Tibial artery (tissue), 4 donors: ENCODE measurements at regions not wholly inside any gene's neighbourhood (a gene's known extent, or its start where the extent isn't known, plus 50 kb on each side); places are given as distances from the start of the nearest gene placed in this dataset.

Source experiments
- DNase-seq, 2 donors: peaks; one replicate each; pipeline ENCODE4 v3.0.0-alpha.2; 2019
- H3K27ac ChIP-seq, 2 donors: fragments of 200-600 bp; sonication (generic) in 1 of 2; 1 replicate in 1 of 2; 2 replicates in 1 of 2; pipeline ENCODE4 v1.5.1; 2018 to 2019; ENCODE audit warnings: mild to moderate bottlenecking in 1 of 2
- H3K27me3 ChIP-seq, 2 donors: fragments of 200-600 bp; sonication (generic) in 1 of 2; one replicate each; pipeline versions ENCODE4 v1.5.1 to v1.6.0; 2016 to 2019
- H3K36me3 ChIP-seq, 3 donors: fragments of 200-600 bp; sonication (generic) in 2 of 3; one replicate each; pipeline ENCODE4 v1.5.1; 2016 to 2019; ENCODE audit warnings: mild to moderate bottlenecking in 2 of 3
- H3K4me1 ChIP-seq, 4 donors: fragments of 200-600 bp; sonication (generic) in 2 of 4; 1 replicate in 3 of 4; 2 replicates in 1 of 4; pipeline ENCODE4 v1.5.1; 2016 to 2019
- H3K4me3 ChIP-seq, 2 donors: fragments of 200-600 bp; sonication (generic) in 1 of 2; 1 replicate in 1 of 2; 2 replicates in 1 of 2; pipeline ENCODE4 v1.5.1; 2018 to 2019; ENCODE audit warnings: mild to moderate bottlenecking in 2 of 2
- H3K9me3 ChIP-seq, 3 donors: fragments of 200-600 bp; sonication (generic) in 1 of 3; one replicate each; pipeline ENCODE4 v1.5.1; 2016 to 2019
- intact Hi-C: fragments of 100-400 bp; cut with DNase I; formaldehyde crosslinking; loops from one replicate; pipeline ENCODE4 v1.15.0; 2023; ENCODE audit warnings: low total_unique reads
- TF ChIP-seq, protein P1 (sequence below), 2 experiments: fragments of 200-600 bp in 1 of 2; fragments of 450-650 bp in 1 of 2; IDR thresholded peaks; one replicate each; pipeline ENCODE4 v1.5.1; 2017 to 2019; ENCODE audit warnings: antibody characterized with exemption in 2 of 2, mild to moderate bottlenecking in 1 of 2, moderate library complexity in 1 of 2

DNA sequence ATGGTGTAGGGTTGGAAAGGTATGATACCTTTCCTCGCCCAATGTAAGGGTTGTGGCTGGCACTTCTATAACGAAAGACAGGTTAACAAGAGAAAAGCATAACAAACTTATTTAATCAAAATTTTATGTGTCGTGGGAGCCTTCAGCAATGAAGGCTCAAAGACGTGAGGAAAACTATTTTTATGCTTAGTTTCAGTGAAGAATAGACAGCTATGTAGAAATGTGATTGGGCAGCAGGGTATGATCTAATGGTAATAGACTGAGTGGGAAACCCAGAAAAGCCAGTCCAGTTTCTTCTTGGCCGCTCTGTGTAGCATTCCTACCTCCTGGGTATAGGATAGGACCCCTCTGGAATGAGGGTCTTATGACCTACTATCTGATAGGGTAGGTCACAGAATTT lies 464.7 kb downstream of the ADGRL2 start:
- no peaks in the 10 kb centered on the region for H3K36me3 ChIP-seq
- no peaks in the 10 kb centered on the region for H3K9me3 ChIP-seq
- no peak overlapping the region for H3K4me3 ChIP-seq
- DNase-seq = no peak
- intact Hi-C loops = no loop called here
- no peak overlapping the region for H3K27ac ChIP-seq
- peaks cover 0 to 18% (median 3%) of the 10 kb centered on the region in 4 donors for H3K4me1 ChIP-seq
- TF ChIP-seq, protein P1, sequence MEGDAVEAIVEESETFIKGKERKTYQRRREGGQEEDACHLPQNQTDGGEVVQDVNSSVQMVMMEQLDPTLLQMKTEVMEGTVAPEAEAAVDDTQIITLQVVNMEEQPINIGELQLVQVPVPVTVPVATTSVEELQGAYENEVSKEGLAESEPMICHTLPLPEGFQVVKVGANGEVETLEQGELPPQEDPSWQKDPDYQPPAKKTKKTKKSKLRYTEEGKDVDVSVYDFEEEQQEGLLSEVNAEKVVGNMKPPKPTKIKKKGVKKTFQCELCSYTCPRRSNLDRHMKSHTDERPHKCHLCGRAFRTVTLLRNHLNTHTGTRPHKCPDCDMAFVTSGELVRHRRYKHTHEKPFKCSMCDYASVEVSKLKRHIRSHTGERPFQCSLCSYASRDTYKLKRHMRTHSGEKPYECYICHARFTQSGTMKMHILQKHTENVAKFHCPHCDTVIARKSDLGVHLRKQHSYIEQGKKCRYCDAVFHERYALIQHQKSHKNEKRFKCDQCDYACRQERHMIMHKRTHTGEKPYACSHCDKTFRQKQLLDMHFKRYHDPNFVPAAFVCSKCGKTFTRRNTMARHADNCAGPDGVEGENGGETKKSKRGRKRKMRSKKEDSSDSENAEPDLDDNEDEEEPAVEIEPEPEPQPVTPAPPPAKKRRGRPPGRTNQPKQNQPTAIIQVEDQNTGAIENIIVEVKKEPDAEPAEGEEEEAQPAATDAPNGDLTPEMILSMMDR (IDR thresholded peaks at IDR 0.05) = no peak
- no peaks in the 10 kb centered on the region for H3K27me3 ChIP-seq

DNA sequence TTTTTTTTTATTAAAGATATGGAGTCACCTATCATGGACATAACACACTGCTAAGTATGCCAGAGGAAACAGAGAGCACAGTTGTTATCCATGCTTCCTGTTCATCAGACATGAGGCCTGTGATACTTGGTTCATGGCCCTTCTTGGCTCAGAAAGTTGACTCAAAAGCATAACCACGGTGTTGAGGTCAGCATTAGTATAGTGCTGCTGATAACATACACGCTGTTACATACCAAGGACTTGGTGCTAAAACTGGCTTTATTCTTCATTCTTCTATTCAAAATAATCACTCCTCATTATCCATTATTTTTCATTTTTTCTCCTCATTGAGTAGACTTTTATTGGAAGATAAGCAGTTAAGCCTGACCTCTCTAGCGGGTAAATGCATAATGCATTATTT lies 464.1 kb downstream of the ADGRL2 start:
- no peak overlapping the region for H3K4me3 ChIP-seq
- H3K27me3 ChIP-seq = no peaks in the 10 kb centered on the region
- H3K27ac ChIP-seq = no peak overlapping the region
- DNase-seq = no peak
- no peaks in the 10 kb centered on the region for H3K9me3 ChIP-seq
- TF ChIP-seq, protein P1 (IDR thresholded peaks at IDR 0.05) = no peak
- H3K4me1 ChIP-seq = peaks cover 0 to 21% (median 3%) of the 10 kb centered on the region in 4 donors
- intact Hi-C loops = no loop called here
- no peaks in the 10 kb centered on the region for H3K36me3 ChIP-seq

DNA sequence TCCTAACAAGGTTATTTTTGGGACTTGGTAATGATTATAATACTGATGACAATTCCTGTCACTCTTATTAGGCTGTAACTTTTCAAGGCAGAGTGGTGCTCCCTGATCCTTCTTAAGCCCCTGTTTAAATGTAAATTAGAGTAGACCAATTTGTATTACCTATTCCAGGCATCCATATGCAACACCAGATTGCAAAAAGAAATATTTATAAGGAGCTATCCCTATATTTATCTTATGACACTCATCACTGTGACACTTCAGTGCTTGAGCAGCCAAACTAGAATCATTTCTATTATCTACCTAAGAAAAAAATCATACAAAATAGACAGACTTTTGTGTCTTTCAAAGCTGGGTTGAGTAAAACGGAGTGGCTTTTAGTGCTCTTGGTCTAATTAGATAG lies 462.7 kb downstream of the ADGRL2 start:
- H3K9me3 ChIP-seq = no peaks in the 10 kb centered on the region
- H3K4me1 ChIP-seq = peaks cover 0 to 13% (median 0%) of the 10 kb centered on the region in 4 donors
- H3K4me3 ChIP-seq = no peak overlapping the region
- H3K27ac ChIP-seq = no peak overlapping the region
- no peaks in the 10 kb centered on the region for H3K27me3 ChIP-seq
- intact Hi-C loops = no loop called here
- TF ChIP-seq, protein P1 (IDR thresholded peaks at IDR 0.05) = no peak
- no peak for DNase-seq
- H3K36me3 ChIP-seq = no peaks in the 10 kb centered on the region

DNA sequence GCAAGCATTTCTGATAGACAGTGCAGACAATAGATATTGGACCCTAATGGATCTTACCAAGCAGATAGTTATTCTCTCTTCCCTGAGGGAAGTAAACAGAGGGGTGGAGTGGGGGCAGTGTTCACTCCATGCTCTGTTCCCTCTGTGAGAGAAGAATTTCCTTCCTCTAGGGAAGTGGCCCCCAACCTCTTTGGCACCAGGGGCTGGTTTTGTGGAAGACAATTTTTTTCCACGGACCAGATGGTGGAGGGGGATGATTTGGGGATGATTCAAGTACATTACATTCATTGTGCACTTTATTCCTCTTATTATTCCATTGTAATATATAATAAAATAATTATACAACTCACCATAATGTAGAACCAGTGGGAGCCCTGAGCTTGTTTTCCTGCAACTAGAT lies 459.9 kb downstream of the ADGRL2 start:
- TF ChIP-seq, protein P1 (IDR thresholded peaks at IDR 0.05) = no peak
- no peak overlapping the region for H3K4me3 ChIP-seq
- peaks cover 0 to 13% (median 0%) of the 10 kb centered on the region in 4 donors for H3K4me1 ChIP-seq
- H3K9me3 ChIP-seq = no peaks in the 10 kb centered on the region
- intact Hi-C loops = no loop called here
- H3K36me3 ChIP-seq = no peaks in the 10 kb centered on the region
- H3K27me3 ChIP-seq = no peaks in the 10 kb centered on the region
- DNase-seq = no peak
- no peak overlapping the region for H3K27ac ChIP-seq

DNA sequence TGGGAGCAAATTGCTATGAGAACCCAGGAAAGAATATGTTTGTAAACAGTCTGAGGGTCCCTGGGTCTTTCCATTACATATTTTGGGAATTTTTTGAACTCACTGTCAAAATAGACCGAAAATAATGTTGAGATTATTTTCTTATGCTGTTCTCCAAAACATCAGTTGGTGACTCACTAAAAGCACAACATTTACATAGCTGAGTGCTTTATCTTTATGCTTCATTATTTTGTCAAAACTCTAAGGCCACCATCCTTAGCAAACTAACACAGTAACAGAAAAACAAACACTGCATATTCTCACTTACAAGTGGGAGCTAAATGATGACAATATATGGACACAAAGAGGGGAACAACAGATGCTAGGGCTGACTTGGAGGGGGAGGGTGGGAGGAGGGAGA lies 459.3 kb downstream of the ADGRL2 start:
- intact Hi-C loops = no loop called here
- H3K4me1 ChIP-seq = peaks cover 0 to 13% (median 0%) of the 10 kb centered on the region in 4 donors

More for the DNA sequence above, 459.3 kb downstream of the ADGRL2 start:
- DNase-seq = no peak
- no peak overlapping the region for H3K27ac ChIP-seq
- H3K36me3 ChIP-seq = no peaks in the 10 kb centered on the region
- H3K27me3 ChIP-seq = no peaks in the 10 kb centered on the region
- no peaks in the 10 kb centered on the region for H3K9me3 ChIP-seq
- TF ChIP-seq, protein P1 (IDR thresholded peaks at IDR 0.05) = no peak
- H3K4me3 ChIP-seq = no peak overlapping the region
